BLaER1 (cell line): ENCODE measurements at regions not wholly inside any gene's neighbourhood (a gene's known extent, or its start where the extent isn't known, plus 50 kb on each side); places are given as distances from the start of the nearest gene placed in this dataset.

ENCODE experiments used
- H3K27ac ChIP-seq: shearing (Covaris generic); formaldehyde crosslinking; 2 replicates; pipeline ENCODE4 v1.8.1; 2022
- H3K27me3 ChIP-seq: shearing (Covaris generic); formaldehyde crosslinking; 2 replicates; pipeline ENCODE4 v1.8.1; 2022
- H3K36me3 ChIP-seq: shearing (Covaris generic); formaldehyde crosslinking; 2 replicates; pipeline ENCODE4 v1.8.1; 2022
- H3K4me1 ChIP-seq: shearing (Covaris generic); formaldehyde crosslinking; 2 replicates; pipeline ENCODE4 v1.8.1; 2022
- H3K4me2 ChIP-seq: shearing (Covaris generic); formaldehyde crosslinking; 2 replicates; pipeline ENCODE4 v1.8.1; 2022
- H3K4me3 ChIP-seq: shearing (Covaris generic); formaldehyde crosslinking; 2 replicates; pipeline ENCODE4 v1.8.1; 2022
- H3K9ac ChIP-seq: shearing (Covaris generic); formaldehyde crosslinking; 2 replicates; pipeline ENCODE4 v1.8.1; 2022
- H3K9me3 ChIP-seq: shearing (Covaris generic); formaldehyde crosslinking; 2 replicates; pipeline ENCODE4 v1.8.1; 2022
- H4K20me1 ChIP-seq: shearing (Covaris generic); formaldehyde crosslinking; 2 replicates; pipeline ENCODE4 v1.8.1; 2022
- Cebpa-rat ChIP-seq: shearing (Covaris generic); IDR thresholded peaks from 2 replicates; pipeline ENCODE4 v1.8.1; 2022

GRCh38 chr3:61349717-61350116 is 98.5 kb upstream of the FHIT start:
- Histone ChIP-seq H3K36me3 (no peaks in the 10 kb centered on the region), H3K4me2 (no peak overlapping the region), H3K27ac (no peak overlapping the region), H3K27me3 (no peaks in the 10 kb centered on the region), H3K9me3 (no peaks in the 10 kb centered on the region), H3K4me3 (no peak overlapping the region), H3K4me1 (peaks cover 2% of the 10 kb centered on the region), H4K20me1 (no peaks in the 10 kb centered on the region), H3K9ac (no peak overlapping the region)
- TF ChIP-seq Cebpa-rat, result no peak

- Histone ChIP-seq H4K20me1 (no peaks in the 10 kb centered on the region), H3K4me2 (no peak overlapping the region), H3K27ac (no peak overlapping the region), H3K36me3 (no peaks in the 10 kb centered on the region), H3K27me3 (no peaks in the 10 kb centered on the region), H3K4me1 (peaks cover 7% of the 10 kb centered on the region), H3K4me3 (no peak overlapping the region), H3K9me3 (no peaks in the 10 kb centered on the region), H3K9ac (no peak overlapping the region)
- TF ChIP-seq Cebpa-rat, result no peak
Measured at GRCh38 chr3:61350782-61351309, 99.6 kb upstream of the FHIT start.

GRCh38 chr3:61352306-61352705 is 101.1 kb upstream of the FHIT start:
- TF ChIP-seq Cebpa-rat, result no peak
- H4K20me1 ChIP-seq, result no peaks in the 10 kb centered on the region

GRCh38 chr3:61353382-61353781 is 102.1 kb upstream of the FHIT start:
- Histone ChIP-seq H3K4me1 (peaks cover 7% of the 10 kb centered on the region), H3K9ac (no peak overlapping the region), H3K36me3 (no peaks in the 10 kb centered on the region), H4K20me1 (no peaks in the 10 kb centered on the region), H3K4me2 (no peak overlapping the region), H3K27me3 (no peaks in the 10 kb centered on the region), H3K27ac (no peak overlapping the region), H3K4me3 (no peak overlapping the region), H3K9me3 (no peaks in the 10 kb centered on the region)
- TF ChIP-seq Cebpa-rat, result no peak

More at GRCh38 chr3:61352306-61352705, 101.1 kb upstream of the FHIT start:
- no peak overlapping the region for H3K27ac ChIP-seq
- H3K4me2 ChIP-seq, result no peak overlapping the region
- H3K9ac ChIP-seq, result no peak overlapping the region
- H3K4me3 ChIP-seq, result no peak overlapping the region
- no peaks in the 10 kb centered on the region for H3K9me3 ChIP-seq
- H3K4me1 ChIP-seq, result peaks cover 7% of the 10 kb centered on the region
- H3K27me3 ChIP-seq, result no peaks in the 10 kb centered on the region
- H3K36me3 ChIP-seq, result no peaks in the 10 kb centered on the region

- H3K27me3 ChIP-seq, result no peaks in the 10 kb centered on the region
- H3K4me3 ChIP-seq, result no peak overlapping the region
- peaks cover 7% of the 10 kb centered on the region for H3K4me1 ChIP-seq
- no peak overlapping the region for H3K9ac ChIP-seq
- no peaks in the 10 kb centered on the region for H3K9me3 ChIP-seq
- no peaks in the 10 kb centered on the region for H4K20me1 ChIP-seq
- H3K36me3 ChIP-seq, result no peaks in the 10 kb centered on the region
- H3K27ac ChIP-seq, result no peak overlapping the region
- H3K4me2 ChIP-seq, result peak overlapping the region; percentile 12; the same call in 1 of the 2 replicates
- TF ChIP-seq Cebpa-rat, result no peak
Measured at GRCh38 chr3:61354604-61355003, 103.4 kb upstream of the FHIT start.

GRCh38 chr3:61356685-61357084 is 105.4 kb upstream of the FHIT start:
- Histone ChIP-seq H3K4me1 (peaks cover 7% of the 10 kb centered on the region), H3K27me3 (no peaks in the 10 kb centered on the region), H3K4me3 (no peak overlapping the region), H3K27ac (no peak overlapping the region), H3K36me3 (no peaks in the 10 kb centered on the region), H3K4me2 (no peak overlapping the region), H4K20me1 (no peaks in the 10 kb centered on the region), H3K9me3 (no peaks in the 10 kb centered on the region), H3K9ac (no peak overlapping the region)
- no peak for TF ChIP-seq Cebpa-rat

- Histone ChIP-seq H3K4me2 (no peak overlapping the region), H3K9ac (no peak overlapping the region), H3K27ac (no peak overlapping the region)
Measured at GRCh38 chr3:61357902-61358301, 106.7 kb upstream of the FHIT start.

GRCh38 chr3:61358364-61358763 is 107.1 kb upstream of the FHIT start:
- Histone ChIP-seq H3K4me2 (no peak overlapping the region), H3K9ac (no peak overlapping the region), H3K36me3 (no peaks in the 10 kb centered on the region), H3K4me1 (peaks cover 7% of the 10 kb centered on the region), H3K4me3 (no peak overlapping the region), H3K27ac (no peak overlapping the region), H3K9me3 (no peaks in the 10 kb centered on the region), H3K27me3 (no peaks in the 10 kb centered on the region), H4K20me1 (no peaks in the 10 kb centered on the region)
- TF ChIP-seq Cebpa-rat, result no peak

More at GRCh38 chr3:61357902-61358301, 106.7 kb upstream of the FHIT start:
- no peak for TF ChIP-seq Cebpa-rat
- H3K9me3 ChIP-seq, result no peaks in the 10 kb centered on the region
- no peaks in the 10 kb centered on the region for H3K36me3 ChIP-seq
- H3K4me3 ChIP-seq, result no peak overlapping the region
- H3K27me3 ChIP-seq, result no peaks in the 10 kb centered on the region
- no peaks in the 10 kb centered on the region for H4K20me1 ChIP-seq
- H3K4me1 ChIP-seq, result peaks cover 7% of the 10 kb centered on the region

GRCh38 chr3:61360297-61360965 is 109.2 kb upstream of the FHIT start:
- TF ChIP-seq Cebpa-rat, result no peak
- no peaks in the 10 kb centered on the region for H3K36me3 ChIP-seq
- H3K4me1 ChIP-seq, result no peaks in the 10 kb centered on the region; the same call in 1 of the 2 replicates
- H4K20me1 ChIP-seq, result no peaks in the 10 kb centered on the region
- no peak overlapping the region for H3K27ac ChIP-seq
- no peaks in the 10 kb centered on the region for H3K27me3 ChIP-seq
- no peak overlapping the region for H3K9ac ChIP-seq
- no peak overlapping the region for H3K4me3 ChIP-seq
- H3K4me2 ChIP-seq, result no peak overlapping the region
- 0 out of 2 replicates have a peak, but pooled peaks cover 6% of the 10 kb centered on the region for H3K9me3 ChIP-seq

- Histone ChIP-seq H3K27me3 (no peaks in the 10 kb centered on the region), H3K27ac (no peak overlapping the region), H3K4me3 (no peak overlapping the region), H3K9ac (no peak overlapping the region), H3K9me3 (no peaks in the 10 kb centered on the region), H3K4me2 (no peak overlapping the region), H3K36me3 (no peaks in the 10 kb centered on the region), H3K4me1 (0 out of 2 replicates have a peak, but pooled peaks cover 4% of the 10 kb centered on the region), H4K20me1 (no peaks in the 10 kb centered on the region)
- TF ChIP-seq Cebpa-rat, result no peak
Measured at GRCh38 chr3:61369678-61370077, 118.4 kb upstream of the FHIT start.
